ENCODE measurements at regions not wholly inside any gene's neighbourhood (a gene's known extent, or its start where the extent isn't known, plus 50 kb on each side); places are given as distances from the start of the nearest gene placed in this dataset.

DNA sequence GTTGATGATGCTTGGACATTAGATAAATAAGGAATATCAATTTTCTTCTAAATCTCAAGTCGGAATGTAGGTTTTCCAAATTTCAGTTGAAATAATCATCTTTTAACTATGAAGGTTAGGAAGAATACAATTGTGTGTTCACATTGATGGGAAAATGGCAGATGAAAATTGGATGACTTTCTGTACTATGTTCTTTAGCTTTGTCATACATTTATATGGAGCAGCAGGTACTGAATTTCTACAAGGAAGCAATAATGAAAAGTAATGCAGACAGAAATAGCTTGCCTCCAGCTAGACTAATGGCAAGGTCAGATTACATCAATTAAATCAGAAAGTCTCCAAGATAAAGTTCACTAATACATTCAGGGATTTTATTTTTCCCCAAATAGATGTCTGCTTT lies 1423.7 kb upstream of the PCDH20 start:
- TF ChIP-seq, protein P1, sequence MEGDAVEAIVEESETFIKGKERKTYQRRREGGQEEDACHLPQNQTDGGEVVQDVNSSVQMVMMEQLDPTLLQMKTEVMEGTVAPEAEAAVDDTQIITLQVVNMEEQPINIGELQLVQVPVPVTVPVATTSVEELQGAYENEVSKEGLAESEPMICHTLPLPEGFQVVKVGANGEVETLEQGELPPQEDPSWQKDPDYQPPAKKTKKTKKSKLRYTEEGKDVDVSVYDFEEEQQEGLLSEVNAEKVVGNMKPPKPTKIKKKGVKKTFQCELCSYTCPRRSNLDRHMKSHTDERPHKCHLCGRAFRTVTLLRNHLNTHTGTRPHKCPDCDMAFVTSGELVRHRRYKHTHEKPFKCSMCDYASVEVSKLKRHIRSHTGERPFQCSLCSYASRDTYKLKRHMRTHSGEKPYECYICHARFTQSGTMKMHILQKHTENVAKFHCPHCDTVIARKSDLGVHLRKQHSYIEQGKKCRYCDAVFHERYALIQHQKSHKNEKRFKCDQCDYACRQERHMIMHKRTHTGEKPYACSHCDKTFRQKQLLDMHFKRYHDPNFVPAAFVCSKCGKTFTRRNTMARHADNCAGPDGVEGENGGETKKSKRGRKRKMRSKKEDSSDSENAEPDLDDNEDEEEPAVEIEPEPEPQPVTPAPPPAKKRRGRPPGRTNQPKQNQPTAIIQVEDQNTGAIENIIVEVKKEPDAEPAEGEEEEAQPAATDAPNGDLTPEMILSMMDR (IDR thresholded peaks at IDR 0.05; ENCODE audit: low read depth, low read length, poor library complexity, severe bottlenecking), result no peak
- no peak for TF ChIP-seq EZH2phosphoT487 (IDR thresholded peaks at IDR 0.05; ENCODE audit: borderline replicate concordance, low read length)
